Esophagus squamous epithelium (tissue), 5 donors: ENCODE measurements at regions not wholly inside any gene's neighbourhood (a gene's known extent, or its start where the extent isn't known, plus 50 kb on each side); places are given as distances from the start of the nearest gene placed in this dataset.

Source experiments
- DNase-seq: peaks from one replicate; lab custom pipeline; 2025; lab: John Stamatoyannopoulos, UW
- H3K27ac ChIP-seq, 4 donors: fragments of 200-600 bp; sonication (generic); one replicate each; pipeline ENCODE4 v1.5.1; 2016 to 2019; ENCODE audit warnings: mild to moderate bottlenecking in 1 of 4
- H3K27me3 ChIP-seq, 4 donors: fragments of 200-600 bp; sonication (generic); 1 replicate in 3 of 4; 2 replicates in 1 of 4; pipeline versions ENCODE4 v1.5.1 to v1.6.0; 2017 to 2021; ENCODE audit warnings: antibody characterized with exemption in 1 of 4
- H3K36me3 ChIP-seq, 3 donors: fragments of 200-600 bp; sonication (generic); one replicate each; pipeline ENCODE4 v1.5.1; 2016 to 2019
- H3K4me1 ChIP-seq, 3 donors: fragments of 200-600 bp; sonication (generic); one replicate each; pipeline ENCODE4 v1.5.1; 2017 to 2019
- H3K4me3 ChIP-seq, 4 donors: fragments of 200-600 bp; sonication (generic); 1 replicate in 3 of 4; 2 replicates in 1 of 4; pipeline ENCODE4 v1.5.1; 2016 to 2019; ENCODE audit warnings: mild to moderate bottlenecking in 2 of 4, moderate library complexity in 1 of 4
- H3K9me3 ChIP-seq, 3 donors: fragments of 200-600 bp; sonication (generic); one replicate each; pipeline ENCODE4 v1.5.1; 2016 to 2019
- POLR2A ChIP-seq, 4 donors: fragments of 450-650 bp; IDR thresholded peaks; one replicate each; pipeline ENCODE4 v1.6.1; 2017; ENCODE audit warnings: antibody characterized with exemption in 4 of 4, mild to moderate bottlenecking in 4 of 4, moderate library complexity in 3 of 4
- WGBS, 2 donors: methylation state at CpG; one replicate each; pipeline ENCODE4 v1.1.5; 2018; 5-methylcytosine and 5-hydroxymethylcytosine counted together
- intact Hi-C: fragments of 100-400 bp; cut with DNase I; formaldehyde crosslinking; loops from one replicate; pipeline ENCODE4 v1.15.0; 2022
- TF ChIP-seq, protein P1 (sequence below), 6 experiments: fragments of 450-650 bp in 4 of 6; fragments of 200-600 bp in 2 of 6; sonication (generic) in 2 of 6; IDR thresholded peaks; one replicate each; pipeline ENCODE4 v1.5.1; 2016 to 2019; ENCODE audit warnings: antibody characterized with exemption in 6 of 6, mild to moderate bottlenecking in 4 of 6, moderate library complexity in 4 of 6
- donor health status: DM: yes; HTN: yes; CAD: no.

DNA sequence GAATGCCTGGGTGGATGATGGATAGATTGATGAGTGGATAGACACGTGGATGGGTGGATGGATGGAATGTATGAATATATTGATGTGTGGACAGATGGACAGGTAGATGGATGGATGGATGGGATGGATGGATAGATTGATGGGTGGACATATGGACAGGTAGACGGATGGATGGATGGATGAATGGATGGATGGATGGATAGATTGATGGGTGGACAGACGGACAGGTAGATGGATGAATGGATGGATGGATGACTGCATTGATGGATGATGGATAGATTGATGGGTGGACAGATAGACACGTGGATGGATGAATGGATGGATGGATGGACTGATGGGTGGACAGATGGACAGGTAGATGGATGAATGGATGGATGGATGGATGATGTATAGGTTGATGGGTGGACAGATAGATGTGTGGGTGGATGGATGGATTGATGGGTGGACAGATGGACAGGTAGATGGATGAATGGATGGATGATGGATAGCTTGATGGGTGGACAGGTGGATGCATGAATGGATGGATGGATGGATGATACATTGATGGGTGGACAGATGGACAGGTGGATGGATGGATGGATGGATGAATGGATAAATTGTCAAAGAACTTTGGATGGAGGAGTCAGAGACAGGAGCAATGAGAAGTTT is 171.4 kb upstream of the AFDN start:
- TF ChIP-seq POLR2A (IDR thresholded peaks at IDR 0.05), result no peak
- TF ChIP-seq, protein P1, sequence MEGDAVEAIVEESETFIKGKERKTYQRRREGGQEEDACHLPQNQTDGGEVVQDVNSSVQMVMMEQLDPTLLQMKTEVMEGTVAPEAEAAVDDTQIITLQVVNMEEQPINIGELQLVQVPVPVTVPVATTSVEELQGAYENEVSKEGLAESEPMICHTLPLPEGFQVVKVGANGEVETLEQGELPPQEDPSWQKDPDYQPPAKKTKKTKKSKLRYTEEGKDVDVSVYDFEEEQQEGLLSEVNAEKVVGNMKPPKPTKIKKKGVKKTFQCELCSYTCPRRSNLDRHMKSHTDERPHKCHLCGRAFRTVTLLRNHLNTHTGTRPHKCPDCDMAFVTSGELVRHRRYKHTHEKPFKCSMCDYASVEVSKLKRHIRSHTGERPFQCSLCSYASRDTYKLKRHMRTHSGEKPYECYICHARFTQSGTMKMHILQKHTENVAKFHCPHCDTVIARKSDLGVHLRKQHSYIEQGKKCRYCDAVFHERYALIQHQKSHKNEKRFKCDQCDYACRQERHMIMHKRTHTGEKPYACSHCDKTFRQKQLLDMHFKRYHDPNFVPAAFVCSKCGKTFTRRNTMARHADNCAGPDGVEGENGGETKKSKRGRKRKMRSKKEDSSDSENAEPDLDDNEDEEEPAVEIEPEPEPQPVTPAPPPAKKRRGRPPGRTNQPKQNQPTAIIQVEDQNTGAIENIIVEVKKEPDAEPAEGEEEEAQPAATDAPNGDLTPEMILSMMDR (IDR thresholded peaks at IDR 0.05), result no peak
- H3K36me3 ChIP-seq, result no peaks in the 10 kb centered on the region
- WGBS, 2 donors, result 76% methylated on average over 4 of the region's 4 CpGs
- no peaks in the 10 kb centered on the region for H3K27me3 ChIP-seq
- H3K4me1 ChIP-seq, result no peaks in the 10 kb centered on the region
- DNase-seq, result no peak
- H3K27ac ChIP-seq, result no peak overlapping the region
- intact Hi-C loops, result no loop called here
- no peaks in the 10 kb centered on the region for H3K9me3 ChIP-seq
- H3K4me3 ChIP-seq, result no peak overlapping the region

DNA sequence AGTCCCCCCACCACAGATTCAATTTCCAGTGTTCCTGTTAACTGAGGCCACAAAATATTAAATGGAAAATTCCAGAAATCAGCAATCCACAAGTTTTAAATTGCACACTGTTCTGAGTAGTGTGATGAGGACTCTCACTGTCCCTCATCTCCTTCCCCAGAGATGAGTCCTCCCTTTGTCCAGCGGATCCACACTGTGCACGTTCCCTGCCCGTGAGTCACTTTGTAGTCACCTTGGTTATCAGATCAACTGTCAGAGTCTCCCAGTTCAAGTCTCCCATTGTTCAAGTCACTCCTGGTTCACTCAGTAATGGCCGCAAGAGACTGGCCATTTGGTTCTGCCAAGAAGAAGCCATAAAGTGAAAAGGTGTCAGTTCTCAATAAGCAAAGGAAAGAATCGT is 168.6 kb upstream of the AFDN start:
- Histone ChIP-seq H3K4me1 (no peaks in the 10 kb centered on the region), H3K9me3 (no peaks in the 10 kb centered on the region), H3K4me3 (no peak overlapping the region), H3K27me3 (no peaks in the 10 kb centered on the region), H3K36me3 (no peaks in the 10 kb centered on the region), H3K27ac (no peak overlapping the region)
- TF ChIP-seq POLR2A (IDR thresholded peaks at IDR 0.05), result no peak
- TF ChIP-seq, protein P1 (IDR thresholded peaks at IDR 0.05), result no peak
- DNase-seq, result no peak
- intact Hi-C loops, result no loop called here
- WGBS, 2 donors, result 87 to 93% methylated on average over 5 of the region's 5 CpGs

DNA sequence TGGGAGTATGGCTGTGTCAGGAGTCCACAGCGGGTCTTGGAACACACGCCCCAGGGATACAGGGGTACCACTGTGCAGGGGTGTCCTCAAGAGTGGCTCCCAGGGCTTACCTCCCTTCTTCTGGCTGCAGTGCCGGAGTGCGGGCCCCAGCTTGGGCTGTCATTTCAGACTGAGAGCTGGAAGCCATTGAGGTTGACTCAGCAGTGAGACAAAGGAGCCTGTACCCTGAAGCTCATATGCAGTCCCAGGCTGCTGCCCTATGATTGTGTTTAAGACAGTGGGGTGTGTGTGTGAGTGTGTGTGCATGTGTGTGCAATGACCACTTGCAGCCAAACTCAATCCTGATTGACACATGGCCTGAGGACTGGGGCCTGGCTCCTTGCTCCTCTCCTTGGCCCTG is 167.7 kb upstream of the AFDN start:
- H3K4me3 ChIP-seq, result no peak overlapping the region
- no peak for DNase-seq
- H3K9me3 ChIP-seq, result no peaks in the 10 kb centered on the region
- H3K27ac ChIP-seq, result no peak overlapping the region
- no peaks in the 10 kb centered on the region for H3K27me3 ChIP-seq
- no peaks in the 10 kb centered on the region for H3K4me1 ChIP-seq
- 89 to 95% methylated on average over 4 of the region's 4 CpGs for WGBS, 2 donors
- intact Hi-C loops, result no loop called here
- no peaks in the 10 kb centered on the region for H3K36me3 ChIP-seq
- TF ChIP-seq POLR2A (IDR thresholded peaks at IDR 0.05), result no peak
- TF ChIP-seq, protein P1 (IDR thresholded peaks at IDR 0.05), result no peak

DNA sequence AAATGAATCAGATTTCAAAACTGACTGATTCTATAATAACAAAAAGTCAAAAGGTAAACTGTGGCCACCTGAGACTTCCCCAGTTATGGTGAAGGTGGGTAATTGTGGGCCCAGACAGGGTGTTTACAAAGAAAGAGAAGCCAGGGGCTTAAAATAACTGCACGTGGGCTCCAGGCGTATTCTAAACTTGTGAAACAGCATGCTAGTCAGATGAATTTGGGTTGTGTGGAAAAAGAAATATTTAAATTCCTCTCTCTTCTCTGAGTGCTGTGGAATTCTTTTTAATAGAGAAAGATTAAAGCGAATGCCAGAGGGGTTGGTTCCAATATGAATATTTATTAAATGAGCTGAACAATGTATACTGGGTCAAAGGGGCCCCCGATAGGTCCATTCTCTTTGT is 166.3 kb upstream of the AFDN start:
- H3K36me3 ChIP-seq, result no peaks in the 10 kb centered on the region
- TF ChIP-seq POLR2A (IDR thresholded peaks at IDR 0.05), result no peak
- TF ChIP-seq, protein P1 (IDR thresholded peaks at IDR 0.05), result no peak

DNA sequence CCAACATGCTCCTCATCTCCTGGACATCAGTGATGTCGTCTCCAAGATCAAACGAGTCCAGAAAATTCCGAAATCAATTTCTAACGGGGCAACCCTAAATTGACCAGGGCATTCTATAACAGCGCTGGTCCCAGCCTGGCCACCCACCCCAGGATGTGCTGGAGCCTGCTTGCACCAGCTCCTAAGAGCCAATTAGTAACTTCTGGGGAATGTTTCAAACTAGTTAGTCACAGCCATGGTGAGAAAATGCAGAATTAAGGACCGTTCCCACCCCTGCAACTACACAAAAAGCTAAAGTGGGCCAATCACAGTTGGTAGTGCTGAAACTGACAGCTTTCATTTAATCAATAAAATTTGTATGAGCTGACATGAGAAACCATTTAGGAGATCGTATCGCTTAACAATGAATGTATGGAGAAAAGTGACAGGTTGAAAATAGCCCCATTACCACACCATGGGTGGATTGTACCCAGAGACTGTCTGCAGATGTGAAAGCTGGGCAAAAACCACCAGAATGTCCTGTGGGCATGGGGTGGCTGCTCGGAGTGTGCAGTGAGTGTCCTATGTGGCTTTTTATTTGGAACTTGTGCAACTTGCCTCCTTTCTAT is 165.7 kb upstream of the AFDN start:
- 64 to 77% methylated on average over 9 of the region's 9 CpGs for whole genome bisulfite sequencing, 2 donors

More for the DNA sequence above, 166.3 kb upstream of the AFDN start:
- Histone ChIP-seq H3K4me1 (no peaks in the 10 kb centered on the region), H3K4me3 (no peak overlapping the region), H3K27ac (no peak overlapping the region), H3K27me3 (peaks cover 0 to 10% (median 0%) of the 10 kb centered on the region in 4 donors), H3K9me3 (no peaks in the 10 kb centered on the region)
- intact Hi-C loops, result no loop called here
- no peak for DNase-seq
- WGBS, 2 donors, result 62 to 69% methylated on average over 4 of the region's 4 CpGs

More for the DNA sequence above, 165.7 kb upstream of the AFDN start:
- Histone ChIP-seq H3K9me3 (no peaks in the 10 kb centered on the region), H3K27me3 (peaks cover 0 to 10% (median 0%) of the 10 kb centered on the region in 4 donors), H3K4me3 (no peak overlapping the region), H3K27ac (no peak overlapping the region), H3K36me3 (no peaks in the 10 kb centered on the region), H3K4me1 (no peaks in the 10 kb centered on the region)
- intact Hi-C loops, result no loop called here
- DNase-seq, result no peak
- TF ChIP-seq, protein P1 (IDR thresholded peaks at IDR 0.05), result no peak
